ENCODE measurements at regions not wholly inside any gene's neighbourhood (a gene's known extent, or its start where the extent isn't known, plus 50 kb on each side); places are given as distances from the start of the nearest gene placed in this dataset.

- no peak overlapping the region for H3K4me3 ChIP-seq
- no peaks in the 10 kb centered on the region for H3K4me1 ChIP-seq
- H3K27ac ChIP-seq = no peak overlapping the region
- H3K9me3 ChIP-seq = no peaks in the 10 kb centered on the region
- H3K36me3 ChIP-seq = no peaks in the 10 kb centered on the region
- no peaks in the 10 kb centered on the region for H3K27me3 ChIP-seq
- intact Hi-C loops (cut with DNase I; ENCODE audit: low total_unique reads) = no loop called here
- no peak for DNase-seq
- TF ChIP-seq, protein P1, sequence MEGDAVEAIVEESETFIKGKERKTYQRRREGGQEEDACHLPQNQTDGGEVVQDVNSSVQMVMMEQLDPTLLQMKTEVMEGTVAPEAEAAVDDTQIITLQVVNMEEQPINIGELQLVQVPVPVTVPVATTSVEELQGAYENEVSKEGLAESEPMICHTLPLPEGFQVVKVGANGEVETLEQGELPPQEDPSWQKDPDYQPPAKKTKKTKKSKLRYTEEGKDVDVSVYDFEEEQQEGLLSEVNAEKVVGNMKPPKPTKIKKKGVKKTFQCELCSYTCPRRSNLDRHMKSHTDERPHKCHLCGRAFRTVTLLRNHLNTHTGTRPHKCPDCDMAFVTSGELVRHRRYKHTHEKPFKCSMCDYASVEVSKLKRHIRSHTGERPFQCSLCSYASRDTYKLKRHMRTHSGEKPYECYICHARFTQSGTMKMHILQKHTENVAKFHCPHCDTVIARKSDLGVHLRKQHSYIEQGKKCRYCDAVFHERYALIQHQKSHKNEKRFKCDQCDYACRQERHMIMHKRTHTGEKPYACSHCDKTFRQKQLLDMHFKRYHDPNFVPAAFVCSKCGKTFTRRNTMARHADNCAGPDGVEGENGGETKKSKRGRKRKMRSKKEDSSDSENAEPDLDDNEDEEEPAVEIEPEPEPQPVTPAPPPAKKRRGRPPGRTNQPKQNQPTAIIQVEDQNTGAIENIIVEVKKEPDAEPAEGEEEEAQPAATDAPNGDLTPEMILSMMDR (IDR thresholded peaks at IDR 0.05) = no peak
- TF ChIP-seq POLR2A (IDR thresholded peaks at IDR 0.05) = no peak
Observed at GRCh38 chr5:56326770-56327169, 93.6 kb upstream of the ANKRD55 start.

DNA sequence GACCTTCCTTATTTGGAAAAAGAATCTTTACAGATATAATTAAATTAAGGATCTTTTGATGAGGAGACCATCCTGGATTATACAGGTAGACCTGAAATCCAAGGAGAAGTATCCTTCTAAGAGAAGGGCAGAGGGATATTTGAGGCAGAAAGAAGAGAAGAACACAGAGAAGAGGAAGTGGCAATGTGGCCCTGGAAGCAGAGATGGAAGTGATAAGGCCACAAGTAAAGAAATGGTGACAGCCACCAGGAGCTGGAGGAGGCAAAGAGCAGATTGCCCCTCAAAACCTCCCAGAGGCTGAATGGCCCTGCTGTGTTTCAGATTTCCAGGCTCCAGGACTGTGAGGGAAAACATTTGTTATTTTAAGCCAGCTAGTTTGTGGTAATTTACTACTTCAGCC, 93.0 kb upstream of the ANKRD55 start:
- TF ChIP-seq POLR2A (IDR thresholded peaks at IDR 0.05) = no peak
- TF ChIP-seq, protein P1 (IDR thresholded peaks at IDR 0.05) = no peak
- Histone ChIP-seq H3K27ac (no peak overlapping the region), H3K36me3 (no peaks in the 10 kb centered on the region), H3K4me1 (no peaks in the 10 kb centered on the region), H3K27me3 (no peaks in the 10 kb centered on the region), H3K9me3 (no peaks in the 10 kb centered on the region), H3K4me3 (no peak overlapping the region)
- DNase-seq = no peak
- intact Hi-C loops (cut with DNase I; ENCODE audit: low total_unique reads) = no loop called here

- Histone ChIP-seq H3K4me1 (no peaks in the 10 kb centered on the region), H3K36me3 (no peaks in the 10 kb centered on the region), H3K9me3 (no peaks in the 10 kb centered on the region), H3K4me3 (no peak overlapping the region), H3K27ac (no peak overlapping the region), H3K27me3 (no peaks in the 10 kb centered on the region)
- TF ChIP-seq, protein P1 (IDR thresholded peaks at IDR 0.05) = no peak
- no peak for TF ChIP-seq POLR2A (IDR thresholded peaks at IDR 0.05)
- DNase-seq = no peak
- intact Hi-C loops (cut with DNase I; ENCODE audit: low total_unique reads) = no loop called here
Observed at GRCh38 chr5:56325039-56325438, 91.9 kb upstream of the ANKRD55 start.

DNA sequence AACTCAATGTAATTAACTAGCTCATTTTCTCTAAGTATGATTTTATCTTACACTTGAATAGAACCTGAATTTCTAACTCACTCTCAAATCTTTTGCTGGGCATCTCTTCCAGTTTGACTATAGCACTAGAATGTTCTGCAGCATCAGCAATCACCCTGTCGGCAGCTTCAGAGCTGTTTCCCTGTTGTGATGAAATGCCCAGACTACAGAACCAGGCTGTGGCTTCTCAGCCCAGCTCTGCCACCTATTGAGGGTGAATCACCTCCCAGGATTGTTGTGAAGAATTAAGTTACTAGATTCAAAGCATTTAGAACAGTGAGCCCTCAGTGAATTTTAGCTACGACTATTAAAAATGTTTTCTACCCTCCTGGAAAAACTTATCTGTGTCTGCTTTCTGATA, 90.4 kb upstream of the ANKRD55 start:
- H3K36me3 ChIP-seq = no peaks in the 10 kb centered on the region
- H3K27me3 ChIP-seq = no peaks in the 10 kb centered on the region
- intact Hi-C loops (cut with DNase I; ENCODE audit: low total_unique reads) = no loop called here
- no peak overlapping the region for H3K4me3 ChIP-seq
- H3K9me3 ChIP-seq = no peaks in the 10 kb centered on the region
- TF ChIP-seq, protein P1 (IDR thresholded peaks at IDR 0.05) = no peak
- no peak for TF ChIP-seq POLR2A (IDR thresholded peaks at IDR 0.05)
- DNase-seq = no peak
- H3K27ac ChIP-seq = no peak overlapping the region
- no peaks in the 10 kb centered on the region for H3K4me1 ChIP-seq

DNA sequence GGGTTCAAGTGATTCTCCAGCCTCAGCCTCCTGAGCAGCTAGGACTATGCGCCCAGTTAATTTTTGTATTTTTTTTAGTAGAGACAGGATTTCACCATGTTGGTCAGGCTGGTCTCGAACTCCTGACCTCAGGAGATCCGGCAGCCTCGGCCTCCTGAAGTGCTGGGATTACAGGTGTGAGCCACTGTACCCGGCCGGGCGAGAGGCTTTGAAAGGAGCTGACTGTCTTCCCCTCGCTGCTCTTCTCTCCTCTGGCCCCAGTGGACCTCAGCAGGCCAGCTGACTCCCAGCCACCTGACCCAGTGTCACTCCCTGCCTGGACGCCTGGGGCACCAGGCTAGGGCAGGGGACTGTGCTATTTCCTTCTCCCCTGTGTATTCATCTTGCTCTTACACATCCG, 89.5 kb upstream of the ANKRD55 start:
- no peak for TF ChIP-seq POLR2A (IDR thresholded peaks at IDR 0.05)
- TF ChIP-seq, protein P1 (IDR thresholded peaks at IDR 0.05) = no peak
- no peak for DNase-seq
- Histone ChIP-seq H3K4me1 (no peaks in the 10 kb centered on the region), H3K27ac (no peak overlapping the region), H3K9me3 (no peaks in the 10 kb centered on the region), H3K27me3 (no peaks in the 10 kb centered on the region), H3K36me3 (no peaks in the 10 kb centered on the region), H3K4me3 (no peak overlapping the region)
- intact Hi-C loops (cut with DNase I; ENCODE audit: low total_unique reads) = no loop called here

Measured in uterus (tissue), 3 donors.